HCT116 (cell line): ENCODE measurements at regions not wholly inside any gene's neighbourhood (a gene's known extent, or its start where the extent isn't known, plus 50 kb on each side); places are given as distances from the start of the nearest gene placed in this dataset.

Experiments
- ATF3 ChIP-seq: IDR thresholded peaks from 2 replicates; pipeline ENCODE4 v1.6.1; 2012
- CTCF ChIP-seq, 3 experiments: fragments of 200-600 bp in 1 of 3; sonication (generic) in 1 of 3; IDR thresholded peaks in 2 of 3; conservative IDR thresholded peaks in 1 of 3; 2 replicates each; pipeline ENCODE4 v1.5.1; 2012 to 2017; ENCODE audit warnings: low read depth in 2 of 3, low read length in 2 of 3, antibody characterized with exemption in 1 of 3, borderline replicate concordance in 1 of 3, control low read depth in 1 of 3, mild to moderate bottlenecking in 1 of 3, mixed read lengths in 1 of 3, mixed run types in 1 of 3, moderate library complexity in 1 of 3; ENCODE audit not compliant: insufficient read depth in 1 of 3
- EGR1 ChIP-seq: IDR thresholded peaks from 2 replicates; pipeline ENCODE4 v1.6.1; 2012; ENCODE audit warnings: low read depth
- EZH2 ChIP-seq: fragments of 200-600 bp; sonication (generic); IDR thresholded peaks from 2 replicates; pipeline ENCODE4 v1.6.1; 2017; ENCODE audit warnings: antibody characterized with exemption, mixed run types
- EZH2phosphoT487 ChIP-seq: fragments of 200-600 bp; IDR thresholded peaks from 2 replicates; pipeline ENCODE4 v1.6.1; 2018; ENCODE audit warnings: antibody characterized with exemption, borderline replicate concordance
- JUND ChIP-seq: IDR thresholded peaks from 2 replicates; pipeline ENCODE4 v1.6.1; 2012
- POLR2A ChIP-seq: IDR thresholded peaks from 2 replicates; pipeline ENCODE4 v1.7.0; 2011; ENCODE audit warnings: borderline replicate concordance; ENCODE audit not compliant: insufficient read depth, insufficient read length; ENCODE audit errors: extremely low read depth
- POLR2AphosphoS5 ChIP-seq: IDR thresholded peaks from 2 replicates; pipeline ENCODE4 v1.6.1; 2011; ENCODE audit warnings: mild to moderate bottlenecking, low read depth, low read length, moderate library complexity
- SIN3A ChIP-seq: IDR thresholded peaks from 2 replicates; pipeline ENCODE4 v1.6.1; 2012; ENCODE audit warnings: low read depth
- SP1 ChIP-seq: IDR thresholded peaks from 2 replicates; pipeline ENCODE4 v1.6.1; 2012; ENCODE audit warnings: low read depth
- TCF7L2 ChIP-seq: IDR thresholded peaks from 2 replicates; pipeline ENCODE4 v1.7.0; 2011; ENCODE audit warnings: borderline replicate concordance, inconsistent platforms; ENCODE audit not compliant: insufficient read depth, insufficient read length; ENCODE audit errors: extremely low read depth
- YY1 ChIP-seq: IDR thresholded peaks from 2 replicates; pipeline ENCODE4 v1.6.1; 2011; ENCODE audit warnings: low read length, low read depth, moderate library complexity, mild to moderate bottlenecking; ENCODE audit not compliant: insufficient replicate concordance; ENCODE audit errors: extremely low read depth

GRCh38 chr5:97923997-97924396, 741.0 kb upstream of the RIOK2 start:
- TF ChIP-seq EGR1 (no peak), CTCF (IDR thresholded peaks at IDR 0.05 in 2 of 3, conservative IDR thresholded peaks at IDR 0.05 in 1 of 3; ENCODE audit: borderline replicate concordance in 1 of 3, insufficient read depth in 1 of 3, low read depth in 2 of 3, low read length in 2 of 3) (no peak), POLR2A (no peak), POLR2AphosphoS5 (no peak), JUND (no peak), TCF7L2 (no peak), SP1 (no peak), YY1 (no peak), SIN3A (no peak), EZH2phosphoT487 (no peak), EZH2 (no peak), ATF3 (no peak)
